SIG-M5 treated with dmso at 0.1 percent for 504 hours (cell line): ENCODE measurements at regions not wholly inside any gene's neighbourhood (a gene's known extent, or its start where the extent isn't known, plus 50 kb on each side); places are given as distances from the start of the nearest gene placed in this dataset.
"Not testable (repeated sequence)": the region's sequence is repeated elsewhere in the genome, so short reads cannot be mapped to it uniquely, and the experiment has no call there.

Source experiments
- DNase-seq: peaks from one replicate; lab custom pipeline; 2025; ENCODE audit not compliant: unreplicated experiment; lab: John Stamatoyannopoulos, UW

GRCh38 chr12:18008642-18009041, 81.4 kb downstream of the RERGL start:
- DNase-seq = no peak

DNA sequence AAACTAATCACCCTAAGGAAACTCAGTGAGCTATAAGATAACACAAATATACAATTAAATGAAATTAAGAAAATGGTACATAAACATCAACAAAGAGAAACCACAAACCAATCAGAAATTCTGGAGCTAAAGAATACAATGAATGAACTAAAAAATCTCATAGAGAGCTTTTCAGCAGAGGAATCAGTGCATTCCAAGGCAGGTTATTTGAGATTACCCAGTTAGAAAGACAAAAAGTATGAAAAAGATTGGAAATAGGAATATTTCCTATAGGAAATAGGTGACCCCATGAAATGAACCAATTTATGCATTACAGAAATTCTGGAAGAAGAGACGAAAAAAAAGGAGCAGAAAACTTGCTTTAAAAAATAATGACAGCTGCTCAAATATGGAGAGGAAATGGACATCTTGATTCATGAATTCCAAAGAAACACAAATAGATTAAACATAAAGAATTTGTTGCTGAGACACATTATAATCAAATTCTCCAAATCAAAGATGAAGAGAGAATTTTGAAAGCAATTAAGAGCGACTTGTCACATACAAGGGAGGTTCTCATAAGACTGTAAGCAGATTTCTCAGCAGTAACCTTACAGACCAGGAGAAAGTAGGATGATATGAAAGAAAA, 90.7 kb downstream of the RERGL start:
- no peak for DNase-seq

DNA sequence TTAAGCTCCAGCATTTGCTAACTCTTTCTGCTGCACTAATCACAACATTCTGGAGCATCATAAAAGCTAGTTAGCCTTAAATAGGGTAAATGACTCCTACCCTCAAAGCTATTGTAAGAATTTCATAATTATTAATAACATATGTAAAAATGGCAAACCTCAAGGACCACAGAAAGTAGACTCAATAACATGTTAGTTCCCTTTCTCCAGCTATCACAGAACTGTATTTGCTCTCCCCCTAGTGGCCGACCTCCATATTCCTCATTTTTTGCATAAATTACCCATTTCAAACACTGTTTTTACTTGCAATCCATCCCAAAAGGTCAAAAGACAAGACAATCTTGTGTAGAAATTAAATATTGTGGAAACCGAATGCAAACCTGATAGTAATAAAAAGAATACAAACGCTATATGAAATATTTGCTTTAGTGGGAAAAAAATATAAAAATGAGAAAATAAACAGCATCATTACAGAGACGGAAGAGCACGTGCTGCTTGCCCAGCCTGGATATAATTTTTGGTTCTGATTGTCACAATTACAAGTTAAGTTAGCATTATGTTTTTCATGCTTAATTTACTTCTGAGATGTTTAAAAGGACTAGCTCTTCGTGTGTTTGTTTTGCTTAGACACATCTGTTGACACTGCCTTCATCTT, 97.9 kb downstream of the RERGL start:
- DNase-seq = peak; percentile 65

DNA sequence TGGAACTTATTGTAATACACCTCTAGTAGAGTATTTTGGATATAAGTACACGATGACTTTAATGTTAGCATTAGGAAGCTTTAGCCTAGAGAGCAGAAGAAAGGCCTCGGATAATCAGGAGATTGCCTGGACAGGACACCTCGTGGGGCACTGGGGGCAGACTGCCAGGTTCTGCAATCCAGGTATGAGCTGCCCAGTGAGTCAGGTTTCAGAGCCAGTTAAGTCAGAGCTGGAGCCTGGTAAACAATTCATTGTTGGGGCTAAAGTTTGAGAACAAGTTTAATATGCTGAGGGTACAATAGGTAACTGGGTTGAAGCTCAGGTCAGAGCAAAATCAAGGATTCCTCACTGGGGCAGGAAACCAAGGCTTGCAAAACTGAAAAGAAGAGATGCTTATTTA, 107.4 kb downstream of the RERGL start:
- DNase-seq = no peak

GRCh38 chr12:17976202-17976601, 113.8 kb downstream of the RERGL start:
- no peak for DNase-seq

DNA sequence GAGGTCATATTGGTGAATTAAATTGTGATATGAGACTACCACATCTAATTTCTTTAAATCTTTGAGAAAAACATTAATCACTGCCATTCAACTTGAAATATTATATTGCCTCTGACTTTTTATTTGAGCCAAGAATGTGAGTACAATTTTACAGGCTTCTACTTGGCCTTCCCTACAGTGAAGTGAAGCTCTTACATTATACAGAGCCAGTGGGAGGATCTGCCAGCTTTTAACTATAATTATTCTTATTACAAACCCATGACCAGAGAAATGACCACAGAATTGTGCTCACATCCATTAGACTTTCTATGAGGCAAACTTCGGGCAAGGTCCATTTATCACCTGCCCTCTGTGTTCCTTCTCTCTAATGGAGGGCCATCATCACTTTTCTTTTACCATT, 114.2 kb downstream of the RERGL start:
- DNase-seq = no peak

DNA sequence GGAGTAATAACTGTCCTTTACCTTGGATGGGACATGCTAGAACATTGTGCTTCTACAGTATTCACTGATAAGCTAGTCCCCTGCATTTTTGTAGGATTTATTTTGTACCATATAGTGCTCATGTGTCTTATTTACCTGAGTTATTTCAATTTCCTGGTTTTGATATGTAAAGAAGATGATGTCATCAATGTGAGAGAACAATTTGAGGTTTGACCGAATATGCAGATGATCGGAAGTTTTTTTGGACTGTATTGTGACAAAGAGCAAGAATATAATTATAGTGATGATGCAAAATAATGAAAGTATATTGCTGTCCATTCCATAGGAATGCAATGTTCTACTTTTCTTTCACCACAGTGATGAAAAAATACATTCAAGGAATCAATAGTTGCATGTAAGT, 114.8 kb downstream of the RERGL start:
- DNase-seq = no peak

DNA sequence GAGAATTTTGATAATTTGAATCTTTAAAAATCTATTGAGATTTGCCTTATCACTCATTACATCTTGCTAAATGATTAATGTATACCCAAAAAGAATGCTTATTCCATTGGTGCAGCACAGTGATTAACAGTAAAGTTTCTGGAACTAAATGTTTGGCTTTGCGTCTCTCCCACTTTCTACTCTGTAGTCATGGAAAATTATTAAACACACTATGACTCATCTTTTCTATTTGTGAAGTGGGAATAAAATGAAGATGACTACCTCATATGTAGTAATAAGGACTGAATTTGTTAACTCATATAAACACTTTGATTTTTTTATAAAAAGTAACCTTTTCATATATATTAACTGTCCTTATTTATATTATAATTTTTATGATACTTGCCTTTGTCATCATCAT, 118.1 kb downstream of the RERGL start:
- no peak for DNase-seq

DNA sequence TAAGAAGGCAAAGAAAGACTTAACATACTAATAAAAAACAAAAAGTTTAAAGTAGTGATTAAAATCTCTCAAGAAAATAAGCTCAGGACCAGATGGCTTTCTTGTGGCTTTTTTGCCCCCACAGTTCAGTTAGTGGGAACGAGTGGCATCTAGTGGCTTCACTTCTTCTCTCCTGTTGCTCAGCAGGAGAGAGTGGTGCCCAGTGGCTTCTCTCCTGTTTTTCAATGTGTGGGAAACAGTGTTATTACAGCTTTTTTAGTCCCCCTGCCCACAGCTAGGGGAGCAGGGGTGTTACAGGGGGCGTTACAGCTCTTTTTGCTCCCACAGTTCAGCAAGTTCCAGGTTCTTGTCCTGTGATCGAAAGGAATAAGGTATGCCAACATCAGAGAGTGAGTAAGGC, 135.2 kb downstream of the RERGL start:
- DNase-seq = peak; percentile 1

DNA sequence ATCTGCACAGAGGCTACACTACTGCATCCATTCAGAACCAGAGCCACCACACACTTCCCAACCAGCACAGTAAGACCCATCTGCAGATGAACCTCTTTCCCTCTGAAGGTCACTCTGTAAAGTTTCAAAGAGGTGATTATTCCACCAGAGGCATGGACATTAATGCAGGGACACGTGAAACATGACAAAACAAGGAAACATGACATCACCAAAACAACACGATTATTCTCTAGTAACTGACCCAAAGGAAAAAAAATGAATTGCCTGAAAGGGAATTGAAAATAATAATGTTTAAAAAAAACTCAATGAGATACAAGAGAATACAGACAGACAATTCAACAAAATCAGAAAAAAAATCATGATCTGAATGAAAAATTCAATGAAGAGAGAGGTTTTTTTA, 139.1 kb downstream of the RERGL start:
- no peak for DNase-seq

- DNase-seq = no peak
Measured at GRCh38 chr12:17949558-17950141, 140.3 kb downstream of the RERGL start.

DNA sequence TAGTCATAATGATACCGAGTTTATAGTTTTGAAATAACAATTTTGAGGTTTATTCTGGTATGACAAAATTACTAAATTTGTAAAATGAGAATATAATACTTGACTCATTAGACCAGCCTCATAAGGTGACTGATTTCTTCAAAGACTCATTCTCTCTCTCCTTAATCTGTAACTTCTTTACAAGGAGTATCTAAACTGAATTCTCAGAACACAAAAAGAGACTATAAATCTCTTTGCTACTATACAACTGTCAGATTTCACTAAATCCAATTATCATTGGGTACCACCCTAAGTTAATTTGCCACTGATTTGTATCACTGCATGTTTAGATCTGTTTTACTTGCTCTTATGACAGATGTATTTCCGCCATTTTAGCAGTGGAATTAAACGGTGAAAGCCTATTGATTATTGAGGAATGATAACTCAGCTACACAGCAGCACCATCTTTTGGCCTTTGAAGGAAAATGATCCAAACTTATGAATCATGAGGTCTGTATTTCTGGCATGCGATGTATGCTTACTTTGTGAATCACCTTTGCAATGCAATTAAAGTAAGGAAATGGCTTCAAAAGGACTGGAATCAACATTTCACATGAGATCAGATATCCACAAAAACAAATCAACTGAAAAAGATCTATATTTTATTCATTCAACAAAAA, 161.2 kb downstream of the RERGL start:
- DNase-seq = peak; percentile 9

DNA sequence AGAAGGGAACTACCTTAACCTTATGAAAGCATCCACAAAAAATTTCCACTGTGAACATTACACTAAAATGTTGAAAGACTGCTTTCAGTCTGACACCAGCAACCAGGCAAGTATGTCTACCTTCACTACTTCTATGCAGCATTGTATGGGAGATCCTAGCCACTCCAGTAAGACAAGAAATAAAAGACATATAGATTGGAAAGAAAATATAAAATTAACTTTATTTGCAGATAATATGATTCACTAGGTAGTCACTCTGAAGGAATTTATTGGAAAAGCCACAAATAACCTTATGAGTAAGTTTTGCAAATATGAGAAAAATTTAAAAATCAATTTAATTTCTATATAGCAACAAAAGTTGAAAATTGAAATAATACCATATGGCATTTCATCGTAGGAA, 172.0 kb downstream of the RERGL start:
- DNase-seq = no peak

GRCh38 chr12:17884581-17884980, 205.4 kb downstream of the RERGL start:
- DNase-seq = no peak

- DNase-seq = no peak
Measured at GRCh38 chr12:17878714-17879113, 211.3 kb downstream of the RERGL start.

GRCh38 chr12:17875230-17875629, 214.8 kb downstream of the RERGL start:
- DNase-seq = no peak

GRCh38 chr12:17866802-17867201, 223.2 kb downstream of the RERGL start:
- DNase-seq = no peak

- DNase-seq = not testable (repeated sequence)
Measured at GRCh38 chr12:17855548-17855947, 234.4 kb downstream of the RERGL start.

DNA sequence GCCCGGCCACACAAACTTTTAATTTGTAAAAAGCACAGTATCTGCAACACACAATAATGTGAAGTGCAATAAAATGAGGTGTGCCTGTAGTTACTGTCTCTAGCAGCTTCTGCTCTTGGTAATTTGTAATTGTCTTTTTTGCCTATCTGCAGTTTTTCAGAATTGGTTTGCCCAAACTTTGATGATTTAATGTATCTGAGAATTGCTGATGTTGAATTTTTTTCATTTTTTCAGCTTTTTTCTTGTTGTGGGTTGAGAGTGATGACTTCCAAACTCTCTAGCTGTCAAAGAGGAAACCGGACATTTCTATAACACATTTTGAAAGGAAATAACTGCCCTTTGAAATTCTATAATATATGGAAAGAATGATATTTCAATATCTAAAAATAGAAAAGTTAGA, 236.9 kb downstream of the RERGL start:
- no peak for DNase-seq

DNA sequence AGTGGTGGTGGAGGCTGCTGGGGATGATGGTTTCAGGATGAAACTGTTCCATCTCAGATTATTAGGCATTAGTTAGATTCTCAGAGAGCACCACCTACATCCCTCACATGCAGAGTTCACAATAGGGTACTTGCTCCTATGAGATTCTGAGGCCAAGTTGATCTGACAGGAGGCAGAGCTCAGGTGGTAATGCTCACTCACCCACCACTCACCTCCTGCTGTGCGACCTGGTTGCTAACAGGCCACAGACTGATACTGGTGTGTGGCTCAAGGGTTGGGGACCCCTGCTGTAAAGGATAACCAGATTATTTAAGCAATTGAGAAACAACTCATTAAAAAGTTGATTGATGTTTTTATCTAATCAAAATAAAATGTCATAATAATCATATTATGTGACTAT, 248.5 kb downstream of the RERGL start:
- DNase-seq = no peak

GRCh38 chr12:17829813-17830212, 260.2 kb downstream of the RERGL start:
- no peak for DNase-seq

- no peak for DNase-seq
Measured at GRCh38 chr12:17818931-17819330, 271.1 kb downstream of the RERGL start.
